ENCODE measurements at regions not wholly inside any gene's neighbourhood (a gene's known extent, or its start where the extent isn't known, plus 50 kb on each side); places are given as distances from the start of the nearest gene placed in this dataset.
"Not testable (repeated sequence)": the region's sequence is repeated elsewhere in the genome, so short reads cannot be mapped to it uniquely, and the experiment has no call there.

DNA sequence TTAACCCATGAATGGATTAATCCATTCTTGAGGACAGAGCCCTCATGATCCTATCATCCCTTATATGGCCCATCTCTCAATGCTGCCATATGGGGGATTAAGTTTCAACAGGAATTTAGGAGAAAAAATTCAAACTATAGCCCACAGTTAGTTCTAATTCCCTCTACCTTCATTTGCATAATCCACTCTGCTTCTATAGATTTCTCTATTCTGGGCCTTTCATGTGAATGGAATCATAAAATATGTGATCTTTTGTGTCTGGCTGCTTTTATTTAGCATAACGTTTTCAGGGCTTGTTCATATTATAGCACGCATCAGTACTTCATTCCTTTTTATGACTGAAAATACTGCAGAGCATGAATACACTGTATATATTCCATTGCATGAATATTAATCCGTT, 55.4 kb downstream of the CTSL start:
- no peak overlapping the region for H3K27ac ChIP-seq (ENCODE audit: low read depth in 1 of 2, low read length in 1 of 2)
- H3K36me3 ChIP-seq (ENCODE audit: control insufficient read depth in 2 of 2, insufficient read depth in 2 of 2, low read length in 1 of 2) = no peaks in the 10 kb centered on the region
- no peak overlapping the region for H3K4me3 ChIP-seq (ENCODE audit: low read length in 2 of 2)
- H3K9me3 ChIP-seq (ENCODE audit: control insufficient read depth in 2 of 2, insufficient read depth in 1 of 2, low read length in 1 of 2) = no peaks in the 10 kb centered on the region
- DNase-seq (ENCODE audit: low read depth in 6 of 9, low spot score in 9 of 9) = no peak
- no peaks in the 10 kb centered on the region for H3K27me3 ChIP-seq (ENCODE audit: control insufficient read depth in 2 of 2, insufficient read depth in 1 of 2, low read length in 1 of 2)
- WGBS = 95% methylated on average over 3 of the region's 3 CpGs
- H3K4me1 ChIP-seq (ENCODE audit: control insufficient read depth in 2 of 2, insufficient read depth in 2 of 2, low read length in 2 of 2) = no peaks in the 10 kb centered on the region

DNA sequence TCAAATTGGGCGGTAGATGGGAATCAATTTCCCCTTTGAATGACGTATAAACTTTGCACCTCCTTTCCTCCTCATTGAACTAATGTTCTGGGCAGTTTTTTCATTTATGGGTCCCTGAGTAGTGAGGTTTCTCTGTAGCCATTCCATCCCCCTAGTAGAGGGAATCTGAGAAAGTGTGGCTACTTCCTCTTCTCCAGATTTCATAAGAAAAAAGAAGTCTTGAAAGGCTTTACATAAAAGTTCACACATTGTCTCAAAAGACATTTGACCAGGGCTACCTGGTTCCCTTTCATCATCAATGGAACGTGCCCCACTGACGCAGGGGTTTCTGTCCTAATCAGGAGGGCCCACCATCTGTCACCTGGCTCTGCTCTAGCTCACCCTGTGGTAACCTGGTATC, 57.3 kb downstream of the CTSL start:
- WGBS = 93% methylated on average over 4 of the region's 4 CpGs
- H3K9me3 ChIP-seq (ENCODE audit: control insufficient read depth in 2 of 2, insufficient read depth in 1 of 2, low read length in 1 of 2) = no peaks in the 10 kb centered on the region
- no peak for DNase-seq (ENCODE audit: low read depth in 6 of 9, low spot score in 9 of 9)
- no peak overlapping the region for H3K4me3 ChIP-seq (ENCODE audit: low read length in 2 of 2)
- H3K27ac ChIP-seq (ENCODE audit: low read depth in 1 of 2, low read length in 1 of 2) = no peak overlapping the region
- H3K27me3 ChIP-seq (ENCODE audit: control insufficient read depth in 2 of 2, insufficient read depth in 1 of 2, low read length in 1 of 2) = no peaks in the 10 kb centered on the region
- H3K36me3 ChIP-seq (ENCODE audit: control insufficient read depth in 2 of 2, insufficient read depth in 2 of 2, low read length in 1 of 2) = no peaks in the 10 kb centered on the region
- no peaks in the 10 kb centered on the region for H3K4me1 ChIP-seq (ENCODE audit: control insufficient read depth in 2 of 2, insufficient read depth in 2 of 2, low read length in 2 of 2)

DNA sequence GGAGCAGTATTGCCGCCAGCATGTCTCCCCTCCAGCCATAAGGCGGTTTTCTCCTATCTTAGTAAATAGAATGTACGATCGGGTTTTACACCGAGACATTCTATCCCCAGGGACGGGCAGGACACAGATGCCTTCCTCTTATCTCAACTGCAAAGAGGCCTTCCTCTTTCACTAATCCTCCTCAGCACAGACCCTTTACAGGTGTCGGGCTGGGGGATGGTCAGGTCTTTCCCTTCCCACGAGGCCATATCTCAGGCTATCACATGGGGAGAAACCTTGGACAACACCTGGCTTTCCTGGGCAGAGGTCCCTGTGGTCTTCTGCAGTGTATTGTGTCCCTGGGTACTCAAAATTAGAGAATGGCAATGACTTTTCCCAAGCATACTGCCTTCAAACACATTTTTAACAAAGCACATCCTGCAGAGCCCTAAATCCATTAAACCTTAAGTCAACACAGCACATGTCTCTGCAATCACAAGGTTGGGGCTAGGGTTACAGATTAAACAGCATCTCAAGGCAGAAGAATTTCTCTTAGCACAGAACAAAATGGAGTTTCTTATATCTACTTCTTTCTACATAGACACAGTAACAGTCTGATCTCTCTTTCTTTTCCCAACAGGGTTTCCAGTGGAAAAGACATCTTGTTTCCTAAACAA, 59.5 kb downstream of the CTSL start:
- whole genome bisulfite sequencing = 83% methylated on average over 8 of the region's 8 CpGs
- not testable (repeated sequence) for H3K9me3 ChIP-seq (ENCODE audit: control insufficient read depth in 2 of 2, insufficient read depth in 1 of 2, low read length in 1 of 2); H3K27me3 ChIP-seq (ENCODE audit: control insufficient read depth in 2 of 2, insufficient read depth in 1 of 2, low read length in 1 of 2)

GRCh38 chr9:87786423-87786822, 60.5 kb downstream of the CTSL start:
- H3K27ac ChIP-seq (ENCODE audit: low read depth in 1 of 2, low read length in 1 of 2) = no peak overlapping the region
- H3K4me1 ChIP-seq (ENCODE audit: control insufficient read depth in 2 of 2, insufficient read depth in 2 of 2, low read length in 2 of 2) = no peaks in the 10 kb centered on the region
- H3K36me3 ChIP-seq (ENCODE audit: control insufficient read depth in 2 of 2, insufficient read depth in 2 of 2, low read length in 1 of 2) = no peaks in the 10 kb centered on the region
- no peaks in the 10 kb centered on the region for H3K27me3 ChIP-seq (ENCODE audit: control insufficient read depth in 2 of 2, insufficient read depth in 1 of 2, low read length in 1 of 2)
- H3K9me3 ChIP-seq (ENCODE audit: control insufficient read depth in 2 of 2, insufficient read depth in 1 of 2, low read length in 1 of 2) = no peaks in the 10 kb centered on the region
- no peak overlapping the region for H3K4me3 ChIP-seq (ENCODE audit: low read length in 2 of 2)
- no peak for DNase-seq (ENCODE audit: low read depth in 6 of 9, low spot score in 9 of 9)
- WGBS = 96% methylated on average over 2 of the region's 2 CpGs

More for the DNA sequence above, 59.5 kb downstream of the CTSL start:
- H3K4me1 ChIP-seq (ENCODE audit: control insufficient read depth in 2 of 2, insufficient read depth in 2 of 2, low read length in 2 of 2); H3K36me3 ChIP-seq (ENCODE audit: control insufficient read depth in 2 of 2, insufficient read depth in 2 of 2, low read length in 1 of 2); DNase-seq (ENCODE audit: low read depth in 6 of 9, low spot score in 9 of 9); H3K4me3 ChIP-seq (ENCODE audit: low read length in 2 of 2); H3K27ac ChIP-seq (ENCODE audit: low read depth in 1 of 2, low read length in 1 of 2): not testable (repeated sequence)

- WGBS = 61% methylated on average over 2 of the region's 2 CpGs
- Histone ChIP-seq H3K27ac (ENCODE audit: low read depth in 1 of 2, low read length in 1 of 2) (no peak overlapping the region), H3K36me3 (ENCODE audit: control insufficient read depth in 2 of 2, insufficient read depth in 2 of 2, low read length in 1 of 2) (no peaks in the 10 kb centered on the region), H3K9me3 (ENCODE audit: control insufficient read depth in 2 of 2, insufficient read depth in 1 of 2, low read length in 1 of 2) (no peaks in the 10 kb centered on the region), H3K27me3 (ENCODE audit: control insufficient read depth in 2 of 2, insufficient read depth in 1 of 2, low read length in 1 of 2) (no peaks in the 10 kb centered on the region), H3K4me1 (ENCODE audit: control insufficient read depth in 2 of 2, insufficient read depth in 2 of 2, low read length in 2 of 2) (no peaks in the 10 kb centered on the region), H3K4me3 (ENCODE audit: low read length in 2 of 2) (no peak overlapping the region)
- no peak for DNase-seq (ENCODE audit: low read depth in 6 of 9, low spot score in 9 of 9)
These were observed 61.0 kb downstream of the CTSL start for GRCh38 chr9:87786876-87787275.

GRCh38 chr9:87787735-87788134, 61.8 kb downstream of the CTSL start:
- Histone ChIP-seq H3K36me3 (ENCODE audit: control insufficient read depth in 2 of 2, insufficient read depth in 2 of 2, low read length in 1 of 2) (no peaks in the 10 kb centered on the region), H3K27me3 (ENCODE audit: control insufficient read depth in 2 of 2, insufficient read depth in 1 of 2, low read length in 1 of 2) (no peaks in the 10 kb centered on the region), H3K4me3 (ENCODE audit: low read length in 2 of 2) (no peak overlapping the region), H3K4me1 (ENCODE audit: control insufficient read depth in 2 of 2, insufficient read depth in 2 of 2, low read length in 2 of 2) (no peaks in the 10 kb centered on the region), H3K27ac (ENCODE audit: low read depth in 1 of 2, low read length in 1 of 2) (no peak overlapping the region), H3K9me3 (ENCODE audit: control insufficient read depth in 2 of 2, insufficient read depth in 1 of 2, low read length in 1 of 2) (no peaks in the 10 kb centered on the region)
- no peak for DNase-seq (ENCODE audit: low read depth in 6 of 9, low spot score in 9 of 9)
- WGBS = 93% methylated on average over 5 of the region's 5 CpGs

GRCh38 chr9:87792831-87793288, 66.9 kb downstream of the CTSL start:
- Histone ChIP-seq H3K9me3 (ENCODE audit: control insufficient read depth in 2 of 2, insufficient read depth in 1 of 2, low read length in 1 of 2) (no peaks in the 10 kb centered on the region), H3K4me3 (ENCODE audit: low read length in 2 of 2) (no peak overlapping the region), H3K36me3 (ENCODE audit: control insufficient read depth in 2 of 2, insufficient read depth in 2 of 2, low read length in 1 of 2) (no peaks in the 10 kb centered on the region), H3K27me3 (ENCODE audit: control insufficient read depth in 2 of 2, insufficient read depth in 1 of 2, low read length in 1 of 2) (no peaks in the 10 kb centered on the region), H3K4me1 (ENCODE audit: control insufficient read depth in 2 of 2, insufficient read depth in 2 of 2, low read length in 2 of 2) (no peaks in the 10 kb centered on the region), H3K27ac (ENCODE audit: low read depth in 1 of 2, low read length in 1 of 2) (no peak overlapping the region)
- peak in 3 of 9 donors; percentile 5 to 40 (median 8) for DNase-seq (ENCODE audit: low read depth in 6 of 9, low spot score in 9 of 9)
- 75% methylated on average over 6 of the region's 6 CpGs for WGBS

DNA sequence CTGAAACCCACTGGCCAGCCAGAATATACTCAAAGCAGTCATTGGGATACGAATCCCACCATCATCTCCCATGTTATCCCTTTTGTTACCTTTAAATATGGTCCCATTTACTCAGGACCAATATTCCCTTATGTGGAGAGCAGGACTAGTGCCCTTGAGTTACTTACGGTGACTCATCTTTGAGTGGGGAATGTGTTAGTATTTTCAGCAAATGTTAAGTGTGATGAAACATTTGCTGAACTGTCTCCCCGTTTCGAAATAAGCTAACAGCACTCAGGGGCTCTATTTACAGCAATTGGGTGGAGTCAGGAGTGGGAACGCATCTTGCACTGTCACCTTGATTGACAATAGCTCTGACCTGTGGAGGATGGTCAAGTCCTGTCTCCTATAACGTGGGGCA, 67.4 kb downstream of the CTSL start:
- DNase-seq (ENCODE audit: low read depth in 6 of 9, low spot score in 9 of 9) = no peak
- Histone ChIP-seq H3K9me3 (ENCODE audit: control insufficient read depth in 2 of 2, insufficient read depth in 1 of 2, low read length in 1 of 2) (no peaks in the 10 kb centered on the region), H3K27me3 (ENCODE audit: control insufficient read depth in 2 of 2, insufficient read depth in 1 of 2, low read length in 1 of 2) (no peaks in the 10 kb centered on the region), H3K4me1 (ENCODE audit: control insufficient read depth in 2 of 2, insufficient read depth in 2 of 2, low read length in 2 of 2) (no peaks in the 10 kb centered on the region), H3K36me3 (ENCODE audit: control insufficient read depth in 2 of 2, insufficient read depth in 2 of 2, low read length in 1 of 2) (no peaks in the 10 kb centered on the region), H3K4me3 (ENCODE audit: low read length in 2 of 2) (no peak overlapping the region), H3K27ac (ENCODE audit: low read depth in 1 of 2, low read length in 1 of 2) (no peak overlapping the region)
- 91% methylated on average over 6 of the region's 6 CpGs for WGBS

DNA sequence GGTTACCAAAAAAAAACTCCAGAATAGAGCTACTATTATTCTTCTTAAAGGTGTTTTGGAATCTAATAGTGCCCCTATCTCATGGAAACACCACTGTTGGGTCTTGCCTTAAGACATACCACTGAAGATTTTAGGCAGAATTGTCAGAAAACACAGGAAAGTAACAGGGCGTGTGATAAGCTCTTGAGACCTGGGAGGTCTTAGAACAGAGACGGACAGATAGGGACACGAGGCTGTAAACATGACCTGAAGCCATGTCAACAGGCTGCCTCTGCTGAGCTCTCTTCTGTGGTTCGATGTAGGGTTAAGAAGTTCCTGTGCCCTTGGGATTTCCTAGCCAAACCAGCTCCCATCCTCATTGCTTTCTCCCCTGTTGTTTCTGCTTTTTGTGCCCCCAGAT, 69.3 kb downstream of the CTSL start:
- WGBS = 38% methylated on average over 4 of the region's 4 CpGs
- no peaks in the 10 kb centered on the region for H3K9me3 ChIP-seq (ENCODE audit: control insufficient read depth in 2 of 2, insufficient read depth in 1 of 2, low read length in 1 of 2)
- H3K27ac ChIP-seq (ENCODE audit: low read depth in 1 of 2, low read length in 1 of 2) = no peak overlapping the region
- DNase-seq (ENCODE audit: low read depth in 6 of 9, low spot score in 9 of 9) = no peak
- no peaks in the 10 kb centered on the region for H3K4me1 ChIP-seq (ENCODE audit: control insufficient read depth in 2 of 2, insufficient read depth in 2 of 2, low read length in 2 of 2)
- H3K36me3 ChIP-seq (ENCODE audit: control insufficient read depth in 2 of 2, insufficient read depth in 2 of 2, low read length in 1 of 2) = no peaks in the 10 kb centered on the region
- H3K27me3 ChIP-seq (ENCODE audit: control insufficient read depth in 2 of 2, insufficient read depth in 1 of 2, low read length in 1 of 2) = no peaks in the 10 kb centered on the region
- H3K4me3 ChIP-seq (ENCODE audit: low read length in 2 of 2) = no peak overlapping the region

Data from thymus (tissue), 11 donors.